GM21825 (cell line): ENCODE measurements at regions not wholly inside any gene's neighbourhood (a gene's known extent, or its start where the extent isn't known, plus 50 kb on each side); places are given as distances from the start of the nearest gene placed in this dataset.
"Not testable (repeated sequence)": the region's sequence is repeated elsewhere in the genome, so short reads cannot be mapped to it uniquely, and the experiment has no call there.

Experiments used
- ATAC-seq: cut with Tn5 transposase; IDR thresholded peaks from one replicate; pipeline ENCODE4 v1.9.1; 2021; ENCODE audit warnings: mild to moderate bottlenecking, moderate library complexity; ENCODE audit not compliant: unreplicated experiment

- not testable (repeated sequence) for ATAC-seq
These were observed 1363.1 kb downstream of the HACE1 start for GRCh38 chr6:103496588-103496987.

GRCh38 chr6:103456652-103457051 is 1403.1 kb downstream of the HACE1 start:
- ATAC-seq: no peak

- ATAC-seq: no peak
These were observed 1404.4 kb downstream of the HACE1 start for GRCh38 chr6:103455275-103455674.

GRCh38 chr6:103409475-103409874 is 1450.2 kb downstream of the HACE1 start:
- no peak for ATAC-seq

- ATAC-seq: no peak
These were observed 1454.4 kb downstream of the HACE1 start for GRCh38 chr6:103405321-103405720.

GRCh38 chr6:103404799-103405198 is 1454.9 kb downstream of the HACE1 start:
- no peak for ATAC-seq

GRCh38 chr6:103396768-103397167 is 1463.0 kb downstream of the HACE1 start:
- ATAC-seq: no peak

GRCh38 chr6:103379272-103379671 is 1480.4 kb downstream of the HACE1 start:
- ATAC-seq: no peak

- ATAC-seq: no peak
These were observed 1492.5 kb downstream of the HACE1 start for GRCh38 chr6:103367212-103367611.

GRCh38 chr6:103356531-103356930 is 1503.2 kb downstream of the HACE1 start:
- no peak for ATAC-seq

GRCh38 chr6:103344554-103345163 is 1515.1 kb downstream of the HACE1 start:
- ATAC-seq: no peak

GRCh38 chr6:103335412-103335811 is 1524.3 kb downstream of the HACE1 start:
- no peak for ATAC-seq

- no peak for ATAC-seq
These were observed 1532.7 kb downstream of the HACE1 start for GRCh38 chr6:103326760-103327757.

GRCh38 chr6:103313432-103313831 is 1546.3 kb downstream of the HACE1 start:
- ATAC-seq: no peak

- not testable (repeated sequence) for ATAC-seq
These were observed 1565.3 kb downstream of the HACE1 start for GRCh38 chr6:103294376-103294775.

GRCh38 chr6:103284835-103285234 is 1574.9 kb downstream of the HACE1 start:
- ATAC-seq: no peak

- no peak for ATAC-seq
These were observed 1579.3 kb downstream of the HACE1 start for GRCh38 chr6:103280417-103280816.

GRCh38 chr6:103277936-103278335 is 1581.8 kb downstream of the HACE1 start:
- no peak for ATAC-seq

GRCh38 chr6:103273048-103273447 is 1586.7 kb downstream of the HACE1 start:
- ATAC-seq: no peak

- ATAC-seq: no peak
These were observed 1590.1 kb downstream of the HACE1 start for GRCh38 chr6:103269581-103269980.

GRCh38 chr6:103268335-103268734 is 1591.4 kb downstream of the HACE1 start:
- ATAC-seq: no peak

GRCh38 chr6:103264020-103264419 is 1595.7 kb downstream of the HACE1 start:
- no peak for ATAC-seq
